HG03520 (cell line): ENCODE measurements at regions not wholly inside any gene's neighbourhood (a gene's known extent, or its start where the extent isn't known, plus 50 kb on each side); places are given as distances from the start of the nearest gene placed in this dataset.
"Not testable (repeated sequence)": the region's sequence is repeated elsewhere in the genome, so short reads cannot be mapped to it uniquely, and the experiment has no call there.

Experiments
- ATAC-seq: cut with Tn5 transposase; IDR thresholded peaks from one replicate; pipeline ENCODE4 v1.9.1; 2021; ENCODE audit warnings: mild to moderate bottlenecking, moderate library complexity; ENCODE audit not compliant: unreplicated experiment

DNA sequence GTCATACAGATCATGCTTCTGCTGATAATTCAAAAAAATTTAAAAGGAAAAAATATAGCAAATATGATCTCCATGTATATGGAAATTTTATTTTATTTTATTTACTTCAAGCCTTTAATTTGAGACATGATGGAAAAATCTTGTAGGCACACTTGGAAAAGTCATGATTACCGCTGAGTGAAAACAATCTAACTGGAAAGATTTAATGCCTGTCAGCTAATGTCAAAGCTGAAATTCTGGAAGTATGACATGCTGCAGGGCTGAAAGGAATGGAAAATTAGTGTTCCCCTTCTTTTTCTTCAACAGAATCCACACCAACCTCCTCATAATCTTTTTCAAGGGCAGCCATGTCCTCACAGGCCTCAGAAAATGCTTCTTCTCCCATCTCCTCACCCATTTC lies 58.2 kb downstream of the RPRM start:
- no peak for ATAC-seq

DNA sequence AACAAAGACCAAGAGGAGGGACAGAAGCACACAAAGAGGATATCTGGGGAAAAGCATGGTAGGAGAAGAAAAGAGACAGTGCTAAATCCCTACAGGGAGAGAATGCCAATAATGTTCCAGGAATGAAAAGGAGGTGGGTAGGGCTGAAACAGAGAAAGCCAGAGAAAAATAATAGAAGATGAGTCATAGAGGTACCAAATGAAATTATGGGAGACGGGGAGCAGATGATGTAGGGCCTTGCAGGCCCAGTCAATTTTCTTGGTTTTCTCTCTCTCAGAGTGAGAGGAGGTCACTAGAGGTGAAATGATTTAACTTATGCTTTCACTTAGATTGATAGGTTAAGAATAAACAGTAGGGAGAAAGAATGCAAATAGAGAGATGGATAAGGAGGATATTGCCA lies 61.5 kb downstream of the RPRM start:
- no peak for ATAC-seq

DNA sequence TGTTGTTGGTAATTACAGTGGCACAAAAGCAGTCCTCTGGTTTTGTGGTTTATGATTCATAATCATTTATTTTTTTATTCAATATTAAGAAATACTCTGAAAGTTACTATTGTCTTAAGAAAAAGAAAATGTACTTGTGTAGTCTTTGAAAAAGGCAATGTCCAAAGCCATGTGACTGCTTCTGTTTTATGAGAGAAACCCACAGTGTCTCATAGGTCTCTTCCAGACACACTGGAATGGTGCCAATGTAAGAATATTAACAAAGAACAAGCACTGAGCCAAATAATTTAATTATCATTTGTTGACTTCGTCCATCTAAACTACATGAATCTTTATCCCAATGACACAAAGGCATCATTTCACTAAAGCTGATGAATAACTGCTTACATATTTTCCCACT lies 62.5 kb downstream of the RPRM start:
- no peak for ATAC-seq

- ATAC-seq: no peak
Measured at GRCh38 chr2:153408710-153409385, 69.7 kb downstream of the RPRM start.

DNA sequence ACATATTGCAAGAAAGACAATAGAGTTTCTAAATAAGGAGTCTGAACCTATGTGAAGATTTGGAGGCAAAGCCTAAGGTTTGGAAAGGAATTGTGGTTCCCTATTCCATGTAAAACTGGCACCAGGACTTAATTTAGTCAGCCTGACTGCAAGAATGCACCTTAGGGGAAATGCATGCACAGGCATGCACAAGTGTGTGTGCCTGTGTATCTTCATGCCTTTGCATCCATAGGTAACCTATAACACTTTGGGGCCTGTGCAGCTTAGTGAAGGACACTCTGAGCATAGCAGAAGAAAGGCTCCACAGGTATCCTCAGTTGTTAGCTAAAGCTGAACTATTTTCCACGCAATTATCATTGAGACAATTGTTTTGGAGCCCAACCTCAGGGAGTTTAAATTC lies 73.4 kb downstream of the RPRM start:
- no peak for ATAC-seq

- ATAC-seq: no peak
Measured at GRCh38 chr2:153404792-153405191, 73.8 kb downstream of the RPRM start.

GRCh38 chr2:153403940-153404339 lies 74.6 kb downstream of the RPRM start:
- no peak for ATAC-seq

GRCh38 chr2:153403352-153403751 lies 75.2 kb downstream of the RPRM start:
- ATAC-seq: not testable (repeated sequence)

DNA sequence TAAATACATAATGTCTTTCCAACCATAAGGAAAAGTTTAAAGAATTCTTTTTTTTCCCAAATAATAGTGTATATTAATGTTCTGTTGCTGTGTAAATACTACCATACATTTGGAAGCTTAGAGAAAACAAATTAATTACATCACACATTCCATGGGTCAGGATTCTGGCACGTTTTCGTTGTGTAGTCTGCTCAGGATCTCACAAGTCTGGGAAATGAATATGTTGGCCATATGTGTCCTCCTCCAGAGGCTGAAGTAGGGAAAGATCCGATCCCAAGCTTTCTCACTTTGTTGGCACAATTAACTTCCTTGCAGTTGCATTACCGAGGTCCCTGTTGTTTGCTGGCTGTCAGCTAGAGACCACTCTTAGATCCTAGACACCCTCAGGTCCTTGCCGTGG lies 83.9 kb downstream of the RPRM start:
- ATAC-seq: no peak

DNA sequence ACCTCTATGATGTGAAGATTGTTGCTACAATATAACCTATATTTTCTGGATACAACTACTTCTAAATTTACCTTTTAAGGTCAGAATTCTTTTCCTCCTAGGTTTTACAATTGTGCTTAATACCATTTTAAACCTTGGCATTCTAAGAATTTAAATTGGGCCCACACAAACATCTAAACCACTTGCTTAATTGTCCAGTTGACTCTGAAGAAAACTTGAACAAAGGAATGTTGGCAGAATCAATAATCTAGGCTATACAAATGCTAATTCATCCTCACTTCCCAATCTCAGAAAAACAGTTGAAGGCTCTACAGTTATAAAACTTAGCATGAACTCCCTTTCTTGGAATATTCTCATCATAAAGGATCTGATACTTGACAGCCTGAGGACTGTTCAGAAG lies 84.3 kb downstream of the RPRM start:
- no peak for ATAC-seq

DNA sequence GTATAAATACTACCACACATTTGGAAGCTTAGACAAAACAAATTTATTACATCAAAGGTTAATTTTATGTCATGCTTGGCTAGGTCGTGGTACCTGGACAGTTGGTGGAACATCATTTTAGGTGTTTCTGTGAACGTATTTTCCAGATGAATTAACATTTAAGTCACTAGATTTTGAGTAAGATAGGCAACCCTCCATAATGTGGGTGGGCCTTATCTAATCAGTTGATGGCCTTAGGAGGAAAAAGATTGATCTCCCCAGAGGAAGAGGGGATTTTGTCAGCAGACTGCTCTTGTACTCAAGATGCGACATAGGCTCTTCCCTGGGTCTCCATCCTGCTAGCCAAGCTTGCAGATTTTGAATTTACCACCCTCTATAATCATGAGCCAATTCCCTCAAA lies 85.0 kb downstream of the RPRM start:
- ATAC-seq: no peak

GRCh38 chr2:153391131-153391530 lies 87.4 kb downstream of the RPRM start:
- no peak for ATAC-seq

- no peak for ATAC-seq
Measured at GRCh38 chr2:153388246-153388645, 90.3 kb downstream of the RPRM start.

GRCh38 chr2:153387203-153387602 lies 91.4 kb downstream of the RPRM start:
- ATAC-seq: no peak

DNA sequence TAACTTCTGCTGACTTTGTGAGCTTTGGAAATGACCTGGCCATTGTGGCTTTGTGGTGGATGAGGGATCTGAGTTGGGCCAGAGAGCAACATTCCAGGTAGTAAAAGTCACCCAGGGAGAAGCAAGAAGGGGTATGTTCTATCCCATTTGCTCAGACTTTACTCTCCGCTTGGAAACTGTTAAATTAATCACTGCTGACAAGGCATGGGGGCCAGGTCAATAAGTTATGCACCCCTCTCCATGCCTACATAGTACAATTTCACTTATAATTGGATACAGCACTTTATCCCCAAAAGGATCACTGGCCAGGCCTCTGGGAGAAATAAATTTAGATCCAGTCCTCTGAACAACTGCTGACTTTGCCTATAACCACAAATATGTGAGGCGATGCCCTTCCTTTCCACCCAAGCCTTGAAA lies 92.1 kb downstream of the RPRM start:
- no peak for ATAC-seq

- ATAC-seq: no peak
Measured at GRCh38 chr2:153373510-153374279, 104.9 kb downstream of the RPRM start.

DNA sequence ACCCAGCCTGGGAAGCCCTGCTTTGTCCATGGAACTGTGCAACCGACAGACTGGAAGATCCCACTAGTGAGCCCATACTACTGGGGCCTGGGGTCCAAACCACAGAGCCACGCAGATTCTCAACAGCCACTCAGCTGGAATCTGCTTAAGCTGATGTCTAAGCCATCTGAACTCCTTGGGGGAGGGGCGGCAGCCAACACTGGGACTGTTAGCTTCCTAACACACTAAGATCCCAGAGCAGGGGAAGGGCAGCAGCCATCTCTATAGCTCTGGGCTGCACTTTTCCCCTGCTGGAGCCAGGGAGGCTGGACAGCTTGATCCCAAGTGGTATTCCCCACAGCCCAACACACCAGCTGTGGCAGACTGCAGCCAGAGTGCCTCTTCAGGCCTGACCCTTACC lies 118.3 kb downstream of the RPRM start:
- ATAC-seq: no peak

DNA sequence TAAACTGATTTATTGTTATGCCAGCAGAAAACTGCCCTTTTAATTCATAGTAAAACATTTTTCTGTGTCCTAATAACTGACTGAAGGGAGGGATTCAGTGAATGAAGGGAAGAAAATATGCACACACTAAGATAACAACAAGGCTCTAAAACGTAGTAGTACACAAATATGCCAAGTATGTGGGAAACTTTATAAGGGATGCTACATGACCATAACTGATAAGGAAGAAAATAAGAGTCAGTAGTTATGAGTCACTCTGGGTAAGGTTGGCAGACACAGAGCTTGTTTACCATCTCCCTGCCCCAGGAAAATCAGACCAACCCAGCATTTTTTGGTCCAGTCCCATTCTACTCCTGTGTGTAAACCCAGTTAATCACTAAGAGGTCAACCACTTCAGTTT lies 124.2 kb downstream of the RPRM start:
- ATAC-seq: no peak

GRCh38 chr2:153349603-153350002 lies 129.0 kb downstream of the RPRM start:
- ATAC-seq: no peak

DNA sequence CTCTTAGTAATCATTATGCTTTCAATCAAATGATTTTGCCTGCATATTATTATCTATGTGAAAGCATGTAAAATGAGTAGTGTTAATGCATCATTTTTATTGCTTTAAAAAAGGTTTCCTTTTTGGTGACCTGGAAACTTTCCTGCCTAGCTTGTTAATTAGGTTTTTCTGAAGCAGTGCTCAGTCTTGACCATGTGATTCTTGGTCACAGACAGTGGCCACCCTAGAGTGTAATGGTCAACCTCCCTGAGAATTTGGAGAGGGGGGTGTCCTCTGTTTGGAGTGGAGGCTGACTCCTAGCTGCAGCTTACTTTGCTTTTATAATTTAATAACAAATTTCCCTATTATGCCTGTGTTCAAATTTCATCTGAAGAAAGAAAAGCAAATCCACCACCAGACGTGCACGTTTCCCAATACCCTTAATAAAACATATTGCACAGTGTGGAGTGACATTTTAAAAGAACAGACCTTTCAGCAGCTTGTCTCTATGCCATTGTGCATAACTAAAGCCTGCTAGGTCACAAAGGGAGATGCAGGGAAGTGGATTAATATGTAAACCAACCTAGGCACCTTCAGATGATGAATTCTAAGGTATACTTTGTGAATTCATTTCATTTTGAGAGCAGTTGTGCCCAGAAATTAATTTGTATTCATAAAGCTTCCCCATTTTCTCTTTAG lies 130.6 kb downstream of the RPRM start:
- ATAC-seq: no peak

- ATAC-seq: no peak
Measured at GRCh38 chr2:153320879-153321278, 157.7 kb downstream of the RPRM start.

DNA sequence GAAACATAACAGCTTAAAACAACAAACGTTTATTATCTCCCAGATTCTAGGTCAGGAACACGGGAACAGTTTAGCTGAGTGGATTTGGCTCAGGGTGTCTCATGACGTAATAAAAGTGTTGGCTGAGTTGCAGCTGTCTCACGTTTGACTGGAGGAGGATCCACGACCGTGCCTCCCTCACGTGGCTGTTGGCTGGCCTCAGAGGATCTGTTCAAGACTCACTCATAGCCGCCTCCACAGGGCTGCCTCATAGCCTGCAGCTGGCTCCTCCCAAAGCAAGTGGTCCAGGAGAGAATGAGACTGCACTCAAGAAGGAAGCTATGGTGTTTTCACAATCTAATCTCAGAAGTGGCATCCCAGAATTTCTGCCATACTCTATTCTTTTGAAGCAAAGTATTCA lies 167.1 kb downstream of the RPRM start:
- ATAC-seq: no peak
